Keratinocyte (primary cell): ENCODE measurements at regions not wholly inside any gene's neighbourhood (a gene's known extent, or its start where the extent isn't known, plus 50 kb on each side); places are given as distances from the start of the nearest gene placed in this dataset.

Experiments used
- DNase-seq: peaks from one replicate; pipeline ENCODE4 v3.0.0-alpha.2; 2011; ENCODE audit warnings: low read depth, missing footprints, low spot score
- FAIRE-seq: peaks from 2 replicates; lab custom pipeline; 2011; peaks lifted over from hg19 to GRCh38; lab: Jason Lieb, UNC
- H2AFZ ChIP-seq: 2 replicates; pipeline ENCODE4 v1.6.0; 2012; ENCODE audit warnings: low read length, control low read depth, inconsistent platforms; ENCODE audit not compliant: control insufficient read depth
- H3K27ac ChIP-seq: 2 replicates; pipeline ENCODE4 v1.5.1; 2011; ENCODE audit warnings: low read length; ENCODE audit not compliant: control insufficient read depth, insufficient read depth
- H3K27me3 ChIP-seq: 3 replicates; pipeline ENCODE4 v1.6.0; 2011; ENCODE audit warnings: low read length; ENCODE audit not compliant: control insufficient read depth, insufficient read depth; ENCODE audit errors: extremely low read depth
- H3K36me3 ChIP-seq, 2 experiments: 2 replicates in 1 of 2; 3 replicates in 1 of 2; pipeline ENCODE4 v1.5.1; 2011; ENCODE audit warnings: low read length in 2 of 2, mild to moderate bottlenecking in 1 of 2; ENCODE audit not compliant: control insufficient read depth in 2 of 2, insufficient read depth in 2 of 2; ENCODE audit errors: extremely low read depth in 1 of 2
- H3K4me1 ChIP-seq: 3 replicates; pipeline ENCODE4 v1.5.1; 2011; ENCODE audit warnings: low read length; ENCODE audit not compliant: control insufficient read depth, insufficient read depth; ENCODE audit errors: extremely low read depth
- H3K4me2 ChIP-seq: 3 replicates; pipeline ENCODE4 v1.6.0; 2011; ENCODE audit warnings: low read depth, low read length; ENCODE audit not compliant: control insufficient read depth, insufficient read depth; ENCODE audit errors: extremely low read depth
- H3K4me3 ChIP-seq, 3 experiments: fragments of 200-600 bp in 1 of 3; sonication (generic) in 1 of 3; 2 replicates in 2 of 3; 3 replicates in 1 of 3; pipeline ENCODE4 v1.5.1; 2011 to 2016; ENCODE audit warnings: low read length in 3 of 3, mild to moderate bottlenecking in 3 of 3, control low read depth in 2 of 3, inconsistent platforms in 1 of 3, low read depth in 1 of 3, mixed read lengths in 1 of 3, mixed run types in 1 of 3, moderate library complexity in 1 of 3; ENCODE audit not compliant: control insufficient read depth in 2 of 3, insufficient read depth in 2 of 3; ENCODE audit errors: extremely low read depth in 1 of 3
- H3K79me2 ChIP-seq: 2 replicates; pipeline ENCODE4 v1.6.0; 2012; ENCODE audit warnings: low read length; ENCODE audit not compliant: control insufficient read depth, insufficient read depth
- H3K9ac ChIP-seq: 3 replicates; pipeline ENCODE4 v1.6.0; 2011; ENCODE audit warnings: low read length; ENCODE audit not compliant: control insufficient read depth, insufficient read depth; ENCODE audit errors: extremely low read depth
- H3K9me1 ChIP-seq: 3 replicates; pipeline ENCODE4 v1.6.0; 2011; ENCODE audit warnings: low read length; ENCODE audit not compliant: control insufficient read depth, insufficient read depth; ENCODE audit errors: extremely low read depth
- H3K9me3 ChIP-seq: 2 replicates; pipeline ENCODE4 v1.5.1; 2012; ENCODE audit warnings: low read depth, low read length; ENCODE audit not compliant: control insufficient read depth
- H4K20me1 ChIP-seq: 3 replicates; pipeline ENCODE4 v1.6.0; 2011; ENCODE audit warnings: low read length; ENCODE audit not compliant: control insufficient read depth, insufficient read depth; ENCODE audit errors: extremely low read depth
- EZH2 ChIP-seq: IDR thresholded peaks from one replicate; pipeline ENCODE4 v1.6.1; 2012; ENCODE audit warnings: inconsistent platforms, mild to moderate bottlenecking, low read length, moderate library complexity
- dilution Hi-C: fragments of 300-500 bp; cut with MboI; formaldehyde crosslinking; loops from one replicate; pipeline ENCODE4 v1.7.0; 2020; ENCODE audit warnings: low sequenced_read_pairs; ENCODE audit not compliant: extremely low pct_ligation_motif_present
- TF ChIP-seq, protein P1 (sequence below), 3 experiments: IDR thresholded peaks in 1 of 3; conservative IDR thresholded peaks in 1 of 3; optimal IDR thresholded peaks in 1 of 3; 2 replicates in 2 of 3; 3 replicates in 1 of 3; pipeline versions ENCODE3 to v1.5.1; 2011; ENCODE audit warnings: low read length in 3 of 3, mild to moderate bottlenecking in 3 of 3, moderate library complexity in 2 of 3, control low read depth in 1 of 3, inconsistent platforms in 1 of 3; ENCODE audit not compliant: insufficient read depth in 2 of 3; ENCODE audit errors: extremely low read depth in 1 of 3

DNA sequence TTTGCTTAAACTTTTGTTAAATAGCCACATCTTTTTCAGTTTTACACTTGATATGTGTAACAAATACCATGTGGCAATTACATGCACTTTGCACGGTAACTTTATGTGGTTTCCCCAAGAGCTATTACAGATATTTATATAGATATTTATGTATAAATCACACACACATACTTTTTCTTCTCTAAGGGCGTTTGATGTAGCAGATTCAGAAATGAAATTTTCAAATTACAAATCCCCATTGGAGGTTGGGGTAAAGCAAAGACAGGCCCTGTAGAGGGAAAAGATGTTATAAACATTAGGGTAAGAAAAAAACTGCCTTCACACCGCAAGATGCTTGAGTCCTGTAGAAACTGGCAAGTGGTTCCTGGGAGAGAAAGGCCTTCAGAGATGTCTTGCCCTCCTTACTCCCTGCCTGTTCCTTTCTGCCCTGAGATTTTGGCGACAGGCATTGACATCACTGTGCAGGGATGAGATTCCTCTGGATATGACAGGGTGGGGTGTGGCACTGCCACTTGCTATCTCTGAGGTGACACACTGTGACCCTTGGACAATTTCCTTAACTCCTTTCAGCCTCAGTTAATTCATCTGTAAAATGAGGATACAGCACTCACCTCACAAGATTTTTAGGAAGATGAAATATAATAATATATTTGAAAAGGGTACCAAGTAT, 177.9 kb upstream of the TUT7 start:
- dilution Hi-C loops = no loop called here
- no peak overlapping the region for H2AFZ ChIP-seq
- H3K9ac ChIP-seq = no peak overlapping the region
- no peaks in the 10 kb centered on the region for H3K36me3 ChIP-seq
- no peak overlapping the region for H3K4me3 ChIP-seq
- peaks cover 11% of the 10 kb centered on the region for H3K4me1 ChIP-seq
- DNase-seq (no peak), FAIRE-seq (no peak)
- no peaks in the 10 kb centered on the region for H4K20me1 ChIP-seq
- TF ChIP-seq EZH2 = no peak
- TF ChIP-seq, protein P1, sequence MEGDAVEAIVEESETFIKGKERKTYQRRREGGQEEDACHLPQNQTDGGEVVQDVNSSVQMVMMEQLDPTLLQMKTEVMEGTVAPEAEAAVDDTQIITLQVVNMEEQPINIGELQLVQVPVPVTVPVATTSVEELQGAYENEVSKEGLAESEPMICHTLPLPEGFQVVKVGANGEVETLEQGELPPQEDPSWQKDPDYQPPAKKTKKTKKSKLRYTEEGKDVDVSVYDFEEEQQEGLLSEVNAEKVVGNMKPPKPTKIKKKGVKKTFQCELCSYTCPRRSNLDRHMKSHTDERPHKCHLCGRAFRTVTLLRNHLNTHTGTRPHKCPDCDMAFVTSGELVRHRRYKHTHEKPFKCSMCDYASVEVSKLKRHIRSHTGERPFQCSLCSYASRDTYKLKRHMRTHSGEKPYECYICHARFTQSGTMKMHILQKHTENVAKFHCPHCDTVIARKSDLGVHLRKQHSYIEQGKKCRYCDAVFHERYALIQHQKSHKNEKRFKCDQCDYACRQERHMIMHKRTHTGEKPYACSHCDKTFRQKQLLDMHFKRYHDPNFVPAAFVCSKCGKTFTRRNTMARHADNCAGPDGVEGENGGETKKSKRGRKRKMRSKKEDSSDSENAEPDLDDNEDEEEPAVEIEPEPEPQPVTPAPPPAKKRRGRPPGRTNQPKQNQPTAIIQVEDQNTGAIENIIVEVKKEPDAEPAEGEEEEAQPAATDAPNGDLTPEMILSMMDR (optimal IDR thresholded peaks at IDR 0.05 in 1 of 3, IDR thresholded peaks at IDR 0.05 in 1 of 3, conservative IDR thresholded peaks at IDR 0.05 in 1 of 3; ENCODE audit: extremely low read depth in 1 of 3, insufficient read depth in 2 of 3, low read length in 3 of 3) = no peak
- no peak overlapping the region for H3K27ac ChIP-seq
- H3K79me2 ChIP-seq = no peaks in the 10 kb centered on the region
- no peak overlapping the region for H3K4me2 ChIP-seq
- no peaks in the 10 kb centered on the region for H3K27me3 ChIP-seq
- H3K9me1 ChIP-seq = no peaks in the 10 kb centered on the region
- no peaks in the 10 kb centered on the region for H3K9me3 ChIP-seq

DNA sequence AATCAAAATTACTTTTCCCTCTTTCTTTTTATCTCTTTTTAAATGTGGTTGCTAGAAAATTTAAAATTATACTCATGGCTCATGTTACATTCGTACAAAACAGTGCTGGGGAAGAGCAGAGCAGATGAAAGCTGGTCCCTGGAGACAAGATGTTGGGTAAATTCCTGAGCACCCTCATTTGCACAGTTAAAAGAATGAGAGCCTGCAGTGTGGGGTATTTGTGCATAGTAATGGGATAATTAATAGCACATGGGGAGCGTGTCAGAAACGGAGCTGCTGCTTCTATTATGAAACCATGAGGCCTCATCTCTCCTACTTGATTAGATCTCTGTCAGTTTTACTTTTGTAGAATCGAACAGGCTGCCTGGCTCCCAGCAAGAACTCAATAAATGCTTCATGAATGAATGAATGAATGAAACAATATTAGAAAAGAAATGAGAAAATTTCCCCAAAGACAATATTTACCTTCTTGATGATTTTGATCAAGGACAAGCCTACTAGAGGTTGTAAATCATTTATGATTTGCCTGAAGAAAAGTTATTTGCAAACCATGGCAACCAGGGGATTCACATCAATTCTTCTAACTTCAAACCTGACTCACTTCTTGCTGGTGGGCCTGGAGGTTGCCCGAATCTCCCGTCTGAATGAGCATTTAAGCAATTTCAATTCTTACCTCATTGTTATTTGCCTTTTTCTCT, 177.2 kb upstream of the TUT7 start:
- Histone ChIP-seq H3K4me3 (no peak overlapping the region), H3K9ac (no peak overlapping the region), H3K4me1 (peaks cover 11% of the 10 kb centered on the region), H3K4me2 (no peak overlapping the region), H3K9me1 (no peaks in the 10 kb centered on the region), H3K27me3 (no peaks in the 10 kb centered on the region), H2AFZ (no peak overlapping the region), H3K27ac (no peak overlapping the region), H4K20me1 (no peaks in the 10 kb centered on the region), H3K79me2 (no peaks in the 10 kb centered on the region), H3K36me3 (no peaks in the 10 kb centered on the region), H3K9me3 (no peaks in the 10 kb centered on the region)
- DNase-seq = no peak
- dilution Hi-C loops = no loop called here
- no peak for TF ChIP-seq EZH2
- TF ChIP-seq, protein P1 (optimal IDR thresholded peaks at IDR 0.05 in 1 of 3, IDR thresholded peaks at IDR 0.05 in 1 of 3, conservative IDR thresholded peaks at IDR 0.05 in 1 of 3; ENCODE audit: extremely low read depth in 1 of 3, insufficient read depth in 2 of 3, low read length in 3 of 3) = no peak
- FAIRE-seq = no peak
